ENCODE measurements at regions not wholly inside any gene's neighbourhood (a gene's known extent, or its start where the extent isn't known, plus 50 kb on each side); places are given as distances from the start of the nearest gene placed in this dataset.

DNA sequence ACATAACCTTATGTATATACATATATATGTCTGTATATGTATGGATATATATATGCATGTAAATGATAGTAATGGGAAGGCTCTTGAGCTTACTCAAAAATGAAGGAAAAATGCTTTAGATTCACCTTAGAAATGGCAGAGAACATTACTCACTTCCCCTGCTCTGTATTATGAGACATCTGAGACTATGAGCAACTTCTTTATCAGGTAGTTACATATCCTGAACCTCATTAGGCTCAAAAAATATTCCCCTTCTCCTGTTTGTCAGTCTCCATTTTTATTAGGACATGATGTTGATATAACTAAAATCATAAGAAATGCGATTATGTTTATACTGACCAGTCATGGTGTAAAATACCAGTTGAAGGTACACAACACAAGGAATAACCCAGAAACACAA, 800.1 kb upstream of the ZWINT start:
- no peak for TF ChIP-seq ZFX (IDR thresholded peaks at IDR 0.05)
- TF ChIP-seq, protein P1, sequence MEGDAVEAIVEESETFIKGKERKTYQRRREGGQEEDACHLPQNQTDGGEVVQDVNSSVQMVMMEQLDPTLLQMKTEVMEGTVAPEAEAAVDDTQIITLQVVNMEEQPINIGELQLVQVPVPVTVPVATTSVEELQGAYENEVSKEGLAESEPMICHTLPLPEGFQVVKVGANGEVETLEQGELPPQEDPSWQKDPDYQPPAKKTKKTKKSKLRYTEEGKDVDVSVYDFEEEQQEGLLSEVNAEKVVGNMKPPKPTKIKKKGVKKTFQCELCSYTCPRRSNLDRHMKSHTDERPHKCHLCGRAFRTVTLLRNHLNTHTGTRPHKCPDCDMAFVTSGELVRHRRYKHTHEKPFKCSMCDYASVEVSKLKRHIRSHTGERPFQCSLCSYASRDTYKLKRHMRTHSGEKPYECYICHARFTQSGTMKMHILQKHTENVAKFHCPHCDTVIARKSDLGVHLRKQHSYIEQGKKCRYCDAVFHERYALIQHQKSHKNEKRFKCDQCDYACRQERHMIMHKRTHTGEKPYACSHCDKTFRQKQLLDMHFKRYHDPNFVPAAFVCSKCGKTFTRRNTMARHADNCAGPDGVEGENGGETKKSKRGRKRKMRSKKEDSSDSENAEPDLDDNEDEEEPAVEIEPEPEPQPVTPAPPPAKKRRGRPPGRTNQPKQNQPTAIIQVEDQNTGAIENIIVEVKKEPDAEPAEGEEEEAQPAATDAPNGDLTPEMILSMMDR (conservative IDR thresholded peaks at IDR 0.05): no peak
